ENCODE measurements at regions not wholly inside any gene's neighbourhood (a gene's known extent, or its start where the extent isn't known, plus 50 kb on each side); places are given as distances from the start of the nearest gene placed in this dataset.

GRCh38 chr7:67380326-67380725 lies 383.7 kb downstream of the TYW1 start:
- TF ChIP-seq POLR2A (IDR thresholded peaks at IDR 0.05) (no peak), CTCF (IDR thresholded peaks at IDR 0.05) (no peak), POLR2AphosphoS5 (IDR thresholded peaks at IDR 0.05) (no peak)

All from gastroesophageal sphincter (tissue), 3 donors.